NCI-H510A (cell line): ENCODE measurements at regions not wholly inside any gene's neighbourhood (a gene's known extent, or its start where the extent isn't known, plus 50 kb on each side); places are given as distances from the start of the nearest gene placed in this dataset.

ENCODE experiments used
- DNase-seq: peaks from one replicate; lab custom pipeline; 2025; lab: John Stamatoyannopoulos, UW

DNA sequence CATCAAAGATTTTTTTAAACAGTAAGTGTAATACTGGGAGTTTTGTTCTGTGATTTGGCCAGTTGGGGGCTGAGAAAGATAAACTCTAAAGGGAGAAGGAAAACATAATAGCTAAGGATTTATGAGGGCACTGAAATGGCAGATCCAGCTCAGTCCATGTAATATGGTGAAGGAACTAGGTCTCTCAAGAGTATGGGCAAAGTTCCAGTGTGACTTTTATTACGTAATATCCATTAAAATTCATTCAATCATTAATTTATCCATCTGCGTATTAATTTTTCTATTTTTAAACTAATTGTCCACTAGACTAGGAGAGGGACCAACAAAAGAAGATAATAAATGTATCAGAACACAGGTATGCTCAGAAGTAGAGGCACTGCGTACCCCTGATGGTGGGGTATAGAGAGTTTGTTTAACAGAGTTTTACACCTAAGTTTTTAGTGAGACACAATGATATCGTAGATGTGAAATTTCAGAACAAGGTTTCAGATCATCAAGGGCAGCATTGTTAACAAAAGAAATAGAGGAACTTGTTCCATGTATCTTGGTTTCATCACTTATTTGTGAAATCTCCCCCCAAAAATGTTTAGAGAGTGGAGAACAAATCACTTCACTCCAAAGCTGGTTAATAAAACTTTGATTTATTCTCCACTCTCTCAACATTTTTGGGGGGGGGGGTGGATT, 351.1 kb downstream of the GRXCR1 start:
- no peak for DNase-seq

DNA sequence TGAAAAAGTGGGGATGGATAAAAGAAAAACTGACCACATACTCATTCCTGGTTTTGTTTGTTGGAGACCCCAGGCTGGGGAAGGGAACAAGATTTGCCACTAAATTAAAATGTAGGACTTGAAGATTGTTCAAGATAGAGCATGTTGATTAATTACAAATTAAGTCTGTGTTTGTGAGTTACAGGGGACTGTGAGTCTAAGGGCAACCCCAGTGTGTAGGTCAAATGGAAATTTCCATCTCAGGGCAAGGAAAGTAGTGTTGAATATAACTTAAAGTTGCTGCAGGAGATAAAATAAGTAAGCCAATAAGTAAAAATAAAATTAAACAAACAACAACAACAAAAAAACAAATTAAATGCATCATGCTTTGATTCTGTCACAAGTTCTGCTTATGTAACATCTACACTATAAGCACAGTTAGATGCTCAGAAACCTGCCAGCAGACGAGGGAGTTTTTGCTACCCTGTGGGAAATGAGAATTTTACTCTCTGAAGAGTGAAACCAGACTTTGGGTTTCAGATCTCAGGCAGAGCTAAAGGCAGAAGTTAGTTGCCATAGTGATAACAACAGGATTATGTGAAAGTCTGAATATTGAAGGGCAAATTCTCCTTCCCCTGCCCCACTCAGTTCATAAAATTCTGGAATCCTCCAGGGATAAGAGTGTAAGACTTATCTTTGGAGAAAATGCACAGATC, 352.3 kb downstream of the GRXCR1 start:
- DNase-seq, result no peak

DNA sequence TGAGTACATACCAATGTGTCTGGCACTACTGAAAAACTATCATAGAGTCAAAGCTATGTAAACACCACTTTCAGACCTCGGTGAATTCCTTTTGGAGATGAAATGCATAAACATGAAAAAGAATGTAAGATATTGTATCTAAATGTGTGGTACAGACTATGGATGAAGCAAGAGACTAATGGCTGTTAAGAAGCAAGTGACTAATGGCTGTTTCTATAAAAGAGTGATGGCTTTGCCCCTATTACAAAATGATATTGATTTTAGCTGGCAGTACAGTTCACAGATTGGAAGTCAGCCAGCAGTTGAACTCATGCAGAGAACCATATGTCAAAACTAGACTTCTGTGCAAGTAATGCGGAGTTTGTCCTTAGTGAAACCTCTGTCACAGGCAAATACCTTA, 359.3 kb downstream of the GRXCR1 start:
- no peak for DNase-seq

DNA sequence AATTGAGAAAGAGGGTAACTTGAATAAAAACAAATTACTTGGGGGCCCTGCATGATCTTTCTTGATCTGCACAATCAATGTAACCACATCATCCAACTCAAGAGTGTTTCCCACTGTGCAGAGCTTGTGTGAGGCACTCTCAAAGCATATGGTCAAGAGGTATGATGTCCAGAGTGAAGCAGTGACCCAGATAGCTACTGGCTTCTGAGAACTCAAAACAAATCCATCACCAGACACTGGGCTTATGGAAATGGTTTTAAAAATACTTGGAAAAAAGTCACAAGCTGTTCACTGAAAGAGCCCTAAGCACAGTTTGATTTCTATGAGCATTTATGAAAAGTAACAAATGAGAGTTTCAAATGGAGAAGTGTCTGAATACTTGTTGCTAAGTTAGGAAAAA, 361.0 kb downstream of the GRXCR1 start:
- DNase-seq, result no peak

DNA sequence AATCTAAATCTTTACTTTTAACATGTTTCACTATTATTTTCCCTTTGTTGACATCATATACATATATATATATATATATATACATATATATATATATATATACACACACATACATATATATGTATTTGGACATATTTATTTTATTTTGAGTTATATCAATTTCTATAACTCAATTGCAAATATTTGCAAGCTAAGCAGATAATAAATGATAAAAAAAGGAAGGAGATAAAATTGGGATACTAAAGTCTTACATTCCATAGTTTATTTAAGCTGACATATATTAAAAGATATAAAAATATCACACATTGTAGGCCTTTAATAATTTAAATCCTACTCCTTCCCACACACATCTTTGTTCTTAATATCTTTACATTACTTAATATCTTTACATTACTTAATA, 372.2 kb downstream of the GRXCR1 start:
- no peak for DNase-seq

DNA sequence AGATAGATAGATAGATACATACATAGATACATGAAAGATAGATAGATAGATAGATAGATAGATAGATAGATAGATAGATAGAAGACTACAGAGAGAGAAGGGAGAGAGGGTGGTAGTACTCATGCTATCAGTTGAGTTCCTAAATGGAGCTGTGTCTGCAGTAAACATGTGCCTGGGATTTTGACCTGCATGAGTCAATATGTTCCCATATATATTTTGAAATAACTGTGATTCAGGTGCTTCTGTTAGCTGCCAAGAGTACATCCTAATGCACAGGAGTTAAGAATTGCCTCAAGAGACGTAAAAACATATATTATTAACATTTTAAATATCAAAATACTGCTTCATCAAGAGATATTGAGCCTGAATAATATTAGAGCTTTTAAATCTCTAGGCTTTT, 379.4 kb downstream of the GRXCR1 start:
- no peak for DNase-seq

DNA sequence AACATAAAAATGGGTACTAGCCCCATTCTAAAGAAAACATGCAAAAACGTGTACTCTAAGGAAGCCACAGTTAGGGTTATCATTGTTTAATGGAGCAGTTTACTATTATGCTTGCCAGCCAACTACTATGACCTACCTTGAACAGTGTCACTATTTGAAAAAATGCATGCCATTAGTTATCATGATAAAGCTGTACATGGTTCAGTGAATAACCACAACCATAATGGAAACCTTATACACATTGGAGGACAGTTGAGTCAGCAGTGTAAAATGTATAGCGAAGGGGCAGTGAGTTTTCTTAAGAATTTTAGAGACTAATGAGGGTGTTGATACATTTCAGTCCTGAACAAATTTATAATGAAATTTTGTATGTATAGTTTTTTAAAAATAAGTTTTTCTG, 381.9 kb downstream of the GRXCR1 start:
- DNase-seq, result no peak

DNA sequence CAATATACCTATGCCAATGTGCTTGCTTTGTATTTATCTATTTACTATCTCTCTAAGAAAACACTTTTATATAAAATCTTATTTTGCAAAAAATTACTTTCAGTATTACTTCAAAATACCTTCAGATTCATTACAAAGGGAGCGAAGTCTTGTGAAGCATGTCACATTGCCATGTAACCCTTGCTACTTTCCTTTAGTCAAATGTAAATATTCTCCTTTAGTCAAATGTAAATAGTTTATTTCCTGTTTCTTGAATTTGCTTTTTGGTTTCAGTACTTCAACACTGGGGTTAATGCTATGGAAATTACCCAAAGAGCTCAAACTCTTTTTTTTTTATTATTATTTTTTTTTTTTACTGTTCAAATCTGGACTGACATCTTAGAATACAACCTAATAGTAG, 383.3 kb downstream of the GRXCR1 start:
- no peak for DNase-seq

DNA sequence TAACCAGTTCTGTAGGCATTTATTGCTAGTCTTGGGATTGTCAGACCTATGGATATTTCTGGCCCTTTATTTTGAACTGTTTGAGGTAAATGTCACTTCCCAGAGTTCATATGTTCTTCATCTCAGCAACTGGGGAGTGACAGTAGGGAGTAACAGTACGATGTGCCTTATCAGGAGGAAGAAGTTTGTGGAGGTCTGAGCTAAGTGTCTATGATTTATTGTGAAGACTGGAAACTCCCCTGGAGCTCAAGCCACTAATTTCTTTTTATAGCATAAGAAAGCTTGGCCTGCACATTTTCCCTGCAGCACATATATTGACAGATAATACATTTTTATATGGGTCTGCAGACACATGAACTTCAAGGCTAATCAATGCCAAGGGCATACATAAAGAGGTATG, 383.8 kb downstream of the GRXCR1 start:
- no peak for DNase-seq

DNA sequence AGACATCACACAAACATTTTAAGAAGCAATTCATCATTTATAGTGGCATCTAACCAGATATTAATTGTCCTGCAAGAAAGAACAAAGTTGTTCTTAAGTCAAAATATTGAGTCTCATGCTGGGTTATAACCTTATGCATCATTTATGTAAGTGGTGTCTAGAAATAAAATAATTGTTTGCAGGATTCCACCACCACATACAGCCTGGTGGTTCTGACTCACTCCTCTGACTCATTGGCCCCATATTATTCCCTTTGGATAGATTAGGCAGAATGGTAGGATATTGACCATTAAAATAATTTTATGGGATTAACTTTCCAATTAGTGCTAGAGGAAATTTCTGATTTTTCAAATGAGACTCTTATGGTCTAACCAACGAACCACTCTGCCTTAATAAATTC, 384.5 kb downstream of the GRXCR1 start:
- DNase-seq, result no peak

DNA sequence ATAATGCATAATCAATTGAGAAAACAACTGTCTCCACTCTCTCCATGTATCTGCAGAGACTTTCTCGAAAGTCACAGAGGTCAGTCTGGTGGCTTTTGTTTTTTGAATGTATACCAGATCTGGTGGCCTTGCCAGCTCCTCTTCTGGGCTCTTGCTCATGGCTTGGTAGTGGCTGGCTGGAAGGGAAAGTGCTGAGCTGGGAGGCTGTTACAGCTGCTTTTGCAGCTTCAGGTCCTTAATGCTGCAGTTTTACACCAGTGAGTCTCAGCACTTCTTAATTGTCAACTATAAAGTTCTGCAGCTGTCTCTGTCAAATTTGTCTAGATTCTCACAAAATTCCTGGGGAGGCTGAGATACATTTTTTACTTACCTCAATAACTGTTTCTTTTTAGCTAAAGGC, 390.0 kb downstream of the GRXCR1 start:
- DNase-seq, result no peak

DNA sequence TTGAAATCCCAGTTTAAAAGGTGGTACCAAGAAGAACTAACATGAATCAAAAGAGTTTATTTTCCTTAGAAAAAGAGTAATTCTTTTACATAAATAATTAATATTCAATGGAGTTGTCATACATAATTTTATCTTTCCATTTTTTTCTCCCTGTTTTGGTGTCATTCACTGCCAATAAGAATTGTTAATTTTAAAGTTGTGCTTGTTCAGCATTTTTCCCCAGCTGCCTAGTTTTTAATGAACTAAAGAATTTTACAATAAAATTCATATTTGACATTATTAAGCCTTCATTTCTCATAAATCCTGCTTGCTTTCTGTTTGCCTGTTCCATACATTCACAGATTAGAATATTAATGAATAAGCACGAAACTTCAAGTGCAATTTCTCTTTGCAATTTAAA, 393.6 kb downstream of the GRXCR1 start:
- no peak for DNase-seq

DNA sequence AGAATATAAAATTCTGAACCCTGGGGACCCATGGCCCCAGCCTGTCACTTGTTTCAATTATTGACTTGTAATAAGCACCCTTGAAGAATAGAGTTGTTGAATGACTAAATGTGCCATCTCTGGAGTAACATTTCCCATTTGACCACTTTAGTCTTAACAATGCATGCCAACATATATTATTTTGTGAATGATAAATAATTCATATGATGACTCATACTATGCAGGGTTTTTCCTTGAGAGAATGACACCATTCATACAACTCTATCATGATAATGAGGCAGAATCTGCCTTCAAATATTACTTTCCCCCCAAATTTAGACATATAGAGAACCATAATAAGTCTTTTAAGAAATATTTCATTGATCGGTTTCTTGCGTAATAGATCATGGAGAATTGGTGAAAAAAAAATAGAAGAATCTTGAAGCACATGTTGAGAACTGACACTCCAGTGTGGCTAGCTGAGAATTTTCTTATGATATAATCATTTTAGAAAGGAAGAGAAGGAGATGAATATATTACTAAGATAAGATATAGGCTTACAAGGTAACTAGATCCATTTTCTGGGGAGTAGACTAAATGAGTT, 404.5 kb downstream of the GRXCR1 start:
- DNase-seq, result no peak

DNA sequence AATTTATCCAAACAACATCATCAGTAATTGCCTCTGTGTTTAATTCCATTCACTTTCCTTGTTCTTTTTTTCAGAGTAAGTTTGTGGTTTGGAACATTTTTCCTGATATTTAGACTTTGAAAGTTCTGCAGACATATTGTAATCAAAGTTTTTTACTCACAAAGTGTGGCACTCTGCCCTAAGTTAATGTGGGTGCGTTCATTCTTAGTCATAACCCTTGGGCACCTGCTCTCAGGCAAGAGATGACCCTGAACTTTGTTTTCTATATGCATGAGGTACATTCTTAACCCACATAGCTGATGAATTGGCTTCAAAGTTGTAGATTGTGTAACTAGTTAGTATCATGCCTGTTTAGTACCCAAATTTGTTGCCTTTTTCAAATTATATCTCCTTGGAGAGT, 424.3 kb downstream of the GRXCR1 start:
- DNase-seq, result no peak

DNA sequence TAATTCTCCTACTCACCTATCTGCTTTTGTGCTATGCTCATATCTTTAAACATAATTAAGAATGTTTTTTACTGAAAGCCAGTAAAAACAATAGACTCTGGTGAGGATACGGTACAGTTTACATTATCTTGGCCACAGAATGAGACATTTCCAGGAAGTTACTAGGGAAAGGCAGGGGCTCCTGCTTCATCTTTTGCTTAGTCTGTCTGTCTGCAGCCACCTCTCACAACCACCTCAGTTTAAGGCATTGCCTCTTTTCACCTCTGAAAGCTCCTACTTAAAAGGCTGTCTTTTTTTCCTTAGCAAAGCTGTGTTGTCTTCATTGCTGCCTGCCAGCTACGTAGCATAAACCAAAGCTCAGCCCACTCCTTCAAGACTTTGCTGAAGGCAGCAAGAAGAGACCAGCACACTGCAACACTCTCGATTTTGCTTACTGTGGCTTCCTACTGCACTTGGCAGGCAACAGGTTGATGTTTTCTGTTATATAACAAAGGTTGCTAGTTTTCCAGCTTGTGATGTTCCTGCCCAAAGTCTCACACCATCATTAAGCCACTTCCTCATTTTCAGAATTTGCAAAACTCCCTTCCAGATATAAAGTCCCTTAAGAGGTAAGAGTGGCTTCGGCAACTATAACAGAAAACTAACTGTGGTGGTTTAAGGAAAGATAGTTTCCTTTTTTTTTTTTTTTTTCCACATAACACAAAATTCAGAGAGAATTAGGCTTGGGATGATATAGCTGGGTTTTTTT, 432.9 kb downstream of the GRXCR1 start:
- no peak for DNase-seq

DNA sequence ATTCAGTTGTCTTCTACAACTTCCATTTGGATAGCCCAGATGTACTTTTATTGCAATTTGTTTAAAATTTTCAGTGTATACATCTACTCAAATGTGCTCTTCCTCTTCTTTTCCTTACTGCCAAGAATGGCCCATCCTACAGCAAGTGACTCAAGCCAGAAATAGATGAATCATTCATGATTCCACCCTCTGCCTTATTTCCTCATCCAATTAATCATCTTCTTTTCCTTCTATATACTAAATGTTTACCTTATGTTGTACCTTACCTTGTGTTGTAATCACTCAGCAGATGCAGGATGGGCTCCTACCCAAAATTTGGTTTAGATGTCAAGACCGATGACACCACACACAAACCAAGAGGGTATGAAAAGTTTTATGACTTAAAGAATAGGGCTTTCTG, 437.8 kb downstream of the GRXCR1 start:
- no peak for DNase-seq

DNA sequence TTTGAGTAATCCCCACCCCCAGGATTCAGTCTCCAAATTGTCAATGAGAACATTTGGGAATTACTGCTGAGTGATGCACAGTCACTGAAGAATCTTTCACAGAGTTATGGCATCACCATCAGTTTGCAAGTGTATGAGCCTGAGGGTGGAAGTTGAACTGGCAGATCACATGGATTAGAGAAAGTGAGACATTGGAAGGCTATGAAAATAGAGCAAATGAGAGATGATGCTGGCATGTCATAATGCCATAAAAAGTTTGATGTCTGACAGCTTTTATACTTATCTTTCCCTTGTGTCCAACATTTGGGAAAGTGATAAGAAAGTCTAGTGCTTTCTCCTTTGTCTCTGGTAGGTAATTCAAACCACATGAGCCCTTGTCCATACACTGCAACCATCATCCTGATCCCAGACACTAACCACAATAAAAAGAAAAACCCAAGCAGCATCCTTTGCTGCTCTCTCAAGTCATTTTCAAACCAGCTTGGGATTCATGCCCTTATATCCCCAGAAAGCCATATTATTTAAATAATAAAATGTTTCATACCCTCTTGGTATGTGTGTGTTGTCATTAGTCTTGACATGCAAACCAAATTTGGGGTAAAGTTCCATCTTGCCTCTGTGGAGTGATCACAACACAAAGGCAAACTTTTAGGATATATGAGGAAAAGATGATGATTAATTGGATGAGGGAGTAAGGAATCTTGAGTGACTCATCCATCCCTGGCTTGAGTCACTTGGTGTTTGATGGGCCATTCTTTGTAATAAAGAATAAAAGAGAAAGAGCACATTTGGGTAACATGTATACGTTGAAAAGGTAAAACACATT, 438.9 kb downstream of the GRXCR1 start:
- no peak for DNase-seq

DNA sequence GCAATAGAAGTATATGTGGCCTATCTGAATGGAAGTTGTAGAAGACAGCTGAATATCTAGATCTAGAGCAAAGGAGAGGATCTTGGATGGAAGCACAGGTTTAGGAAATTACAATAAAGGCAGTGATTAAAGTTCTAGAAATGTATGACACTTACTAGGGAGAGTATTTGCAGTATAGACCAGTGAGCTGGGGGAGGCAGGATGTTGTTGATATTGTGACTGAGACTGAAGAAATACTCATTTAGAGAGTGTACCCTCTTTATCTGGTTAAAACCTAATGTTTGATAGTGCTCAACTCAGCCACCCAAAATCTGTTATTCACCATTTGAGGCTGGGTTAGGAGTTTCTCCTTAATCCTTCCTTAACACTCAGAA, 439.5 kb downstream of the GRXCR1 start:
- no peak for DNase-seq

DNA sequence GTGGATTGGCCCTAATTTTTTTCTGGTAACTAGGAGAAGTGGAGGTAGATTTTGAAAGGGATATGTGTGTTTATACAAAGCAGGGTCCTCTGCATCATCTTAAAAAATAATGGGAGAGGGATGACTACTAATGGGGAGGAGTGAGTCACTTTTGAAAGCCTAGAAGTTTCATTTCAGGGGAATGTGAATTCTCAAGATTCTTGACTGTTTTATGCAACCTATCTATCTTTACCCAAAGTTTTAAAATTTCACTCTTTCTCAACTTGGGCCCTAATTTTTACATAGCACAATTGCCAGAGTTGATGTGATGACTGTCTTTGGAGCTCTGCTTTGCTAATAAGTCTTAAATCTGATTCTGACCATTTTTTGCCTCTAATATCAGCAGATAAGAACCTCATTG, 445.2 kb downstream of the GRXCR1 start:
- no peak for DNase-seq

DNA sequence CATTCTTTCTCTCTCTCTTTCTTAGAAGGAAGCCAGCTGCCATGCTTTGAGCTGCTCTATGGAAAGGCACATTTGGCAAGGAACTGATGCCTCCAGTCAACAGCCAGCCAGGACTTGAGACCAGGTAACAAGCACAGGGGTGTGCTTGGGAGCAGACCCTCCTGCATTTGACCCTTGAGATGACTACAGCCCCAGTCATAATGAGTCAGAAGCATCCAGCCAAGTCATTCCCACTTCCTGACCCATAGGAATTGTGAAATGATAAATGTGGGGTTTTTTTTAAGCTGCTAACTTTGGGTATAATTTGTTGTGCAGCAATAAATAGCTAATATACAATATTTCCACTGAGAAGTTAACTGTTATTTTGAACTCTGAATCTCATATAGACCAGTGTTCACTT, 446.9 kb downstream of the GRXCR1 start:
- no peak for DNase-seq

DNA sequence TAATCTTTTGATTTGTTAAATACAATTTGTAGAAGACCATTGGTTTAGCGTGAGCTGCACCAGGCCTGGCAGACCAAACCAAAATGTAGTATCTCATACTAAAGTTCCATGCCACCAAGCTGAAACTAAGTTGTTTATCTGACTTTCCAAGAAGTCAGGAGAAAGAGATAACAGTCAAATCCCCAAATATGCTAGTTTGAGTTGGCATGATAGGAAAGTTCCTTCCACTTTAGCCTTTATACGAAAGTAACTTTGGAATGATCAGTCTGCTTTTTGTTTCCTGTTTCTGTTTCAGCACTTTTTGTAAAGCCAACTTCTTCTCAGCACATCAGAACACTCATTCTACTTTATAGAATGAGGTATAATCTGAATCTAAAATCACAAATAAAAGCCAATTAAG, 449.2 kb downstream of the GRXCR1 start:
- DNase-seq, result no peak

DNA sequence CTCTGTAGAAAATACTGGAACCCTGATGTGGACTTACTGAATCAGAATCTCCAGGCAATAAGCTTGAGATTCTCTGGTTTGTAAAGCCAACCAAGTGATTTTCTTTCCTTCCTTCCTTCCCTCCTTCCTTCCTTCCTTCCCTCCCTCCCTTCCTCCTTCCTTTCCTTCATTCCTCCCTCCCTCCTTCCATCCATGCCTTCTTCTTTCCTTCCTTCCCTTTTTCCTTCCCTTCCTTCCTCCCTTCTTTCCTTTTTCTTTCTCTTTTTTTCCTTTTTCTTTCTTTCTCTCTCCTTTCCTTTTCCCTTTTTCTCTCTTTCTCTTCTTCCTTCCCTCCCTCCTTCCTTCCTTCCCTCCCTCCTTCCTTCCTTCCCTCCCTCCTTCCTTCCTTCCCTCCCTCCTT, 450.8 kb downstream of the GRXCR1 start:
- no peak for DNase-seq
